H9 (cell line): ENCODE measurements at regions not wholly inside any gene's neighbourhood (a gene's known extent, or its start where the extent isn't known, plus 50 kb on each side); places are given as distances from the start of the nearest gene placed in this dataset.

Experiments used
- DNase-seq: peaks from one replicate; pipeline ENCODE4 v3.0.0-alpha.2; 2017
- H2AFZ ChIP-seq: one replicate; pipeline ENCODE4 v1.6.1; 2013; ENCODE audit warnings: mild to moderate bottlenecking, low read length, control low read depth, moderate library complexity
- H2AK5ac ChIP-seq: 2 replicates; pipeline ENCODE4 v1.6.1; 2013; ENCODE audit warnings: low read length, control low read depth, mixed read lengths; ENCODE audit not compliant: insufficient read length
- H2BK120ac ChIP-seq: one replicate; pipeline ENCODE4 v1.6.1; 2013; ENCODE audit warnings: low read depth, mild to moderate bottlenecking, low read length, control low read depth, inconsistent platforms; ENCODE audit not compliant: poor library complexity, severe bottlenecking
- H2BK12ac ChIP-seq: 2 replicates; pipeline ENCODE4 v1.6.1; 2013; ENCODE audit warnings: low read length, control low read depth, mixed read lengths, low read depth; ENCODE audit not compliant: insufficient read length
- H2BK15ac ChIP-seq: 2 replicates; pipeline ENCODE4 v1.6.1; 2013; ENCODE audit warnings: low read depth, low read length, control low read depth
- H2BK20ac ChIP-seq: one replicate; pipeline ENCODE4 v1.6.1; 2013; ENCODE audit warnings: low read depth, mild to moderate bottlenecking, low read length, control low read depth, inconsistent platforms; ENCODE audit not compliant: poor library complexity, severe bottlenecking
- H2BK5ac ChIP-seq: 2 replicates; pipeline ENCODE4 v1.6.1; 2013; ENCODE audit warnings: low read length, control low read depth, mixed read lengths; ENCODE audit not compliant: insufficient read length
- H3K14ac ChIP-seq: 2 replicates; pipeline ENCODE4 v1.6.1; 2013; ENCODE audit warnings: low read length, control low read depth; ENCODE audit not compliant: insufficient read depth
- H3K18ac ChIP-seq: 2 replicates; pipeline ENCODE4 v1.6.1; 2013; ENCODE audit warnings: low read depth, mild to moderate bottlenecking, mixed read lengths, low read length, control low read depth; ENCODE audit not compliant: insufficient read length
- H3K23ac ChIP-seq: 2 replicates; pipeline ENCODE4 v1.6.1; 2013; ENCODE audit warnings: low read length, control low read depth, mixed read lengths, low read depth; ENCODE audit not compliant: insufficient read length
- H3K23me2 ChIP-seq: 2 replicates; pipeline ENCODE4 v1.6.1; 2013; ENCODE audit warnings: low read depth, mild to moderate bottlenecking, mixed read lengths, low read length, control low read depth; ENCODE audit not compliant: insufficient read length, poor library complexity, severe bottlenecking
- H3K27ac ChIP-seq: 2 replicates; pipeline ENCODE4 v1.5.1; 2013; ENCODE audit warnings: low read length, control low read depth, mixed read lengths, low read depth; ENCODE audit not compliant: insufficient read length
- H3K27me3 ChIP-seq: 2 replicates; pipeline ENCODE4 v1.6.1; 2013; ENCODE audit warnings: low read length, control low read depth, inconsistent platforms; ENCODE audit not compliant: insufficient read depth
- H3K4ac ChIP-seq: 2 replicates; pipeline ENCODE4 v1.6.1; 2013; ENCODE audit warnings: low read depth, mild to moderate bottlenecking, control low read depth, inconsistent platforms, low read length, moderate library complexity
- H3K4me1 ChIP-seq: 2 replicates; pipeline ENCODE4 v1.6.1; 2013; ENCODE audit warnings: low read length, control low read depth, inconsistent platforms; ENCODE audit not compliant: insufficient read depth
- H3K4me2 ChIP-seq: 2 replicates; pipeline ENCODE4 v1.6.1; 2013; ENCODE audit warnings: low read length, control low read depth, mixed read lengths; ENCODE audit not compliant: insufficient read length, insufficient read depth
- H3K56ac ChIP-seq: 2 replicates; pipeline ENCODE4 v1.6.1; 2013; ENCODE audit warnings: low read depth, mild to moderate bottlenecking, mixed read lengths, low read length, control low read depth; ENCODE audit not compliant: insufficient read length
- H3K79me1 ChIP-seq: 2 replicates; pipeline ENCODE4 v1.6.1; 2013; ENCODE audit warnings: low read depth, mild to moderate bottlenecking, moderate library complexity, low read length, control low read depth, inconsistent platforms; ENCODE audit not compliant: insufficient read depth, poor library complexity, severe bottlenecking
- H3K79me2 ChIP-seq: 2 replicates; pipeline ENCODE4 v1.6.1; 2013; ENCODE audit warnings: low read length, control low read depth, inconsistent platforms; ENCODE audit not compliant: insufficient read depth
- H3K9ac ChIP-seq: 2 replicates; pipeline ENCODE4 v1.6.1; 2013; ENCODE audit warnings: low read length, control low read depth, mixed read lengths; ENCODE audit not compliant: insufficient read length; ENCODE audit errors: extremely low read depth
- H3K9me3 ChIP-seq: one replicate; pipeline ENCODE4 v1.6.1; 2013; ENCODE audit warnings: low read depth, low read length, inconsistent platforms; ENCODE audit not compliant: control insufficient read depth
- H3T11ph ChIP-seq: one replicate; pipeline ENCODE4 v1.6.1; 2013; ENCODE audit warnings: mild to moderate bottlenecking, low read length, control low read depth, inconsistent platforms
- H4K20me1 ChIP-seq: one replicate; pipeline ENCODE4 v1.6.1; 2013; ENCODE audit not compliant: control insufficient read depth, insufficient read length, insufficient read depth
- H4K5ac ChIP-seq: 2 replicates; pipeline ENCODE4 v1.6.1; 2013; ENCODE audit warnings: low read depth, mild to moderate bottlenecking, mixed read lengths, low read length, control low read depth; ENCODE audit not compliant: insufficient read length
- H4K8ac ChIP-seq: replicated peaks from 2 replicates; pipeline ENCODE4 v1.6.1; 2013; ENCODE audit warnings: low read length, control low read depth, mixed read lengths, low read depth; ENCODE audit not compliant: insufficient read length
- H4K91ac ChIP-seq: 2 replicates; pipeline ENCODE4 v1.6.1; 2013; ENCODE audit warnings: low read depth, mild to moderate bottlenecking, moderate library complexity, mixed read lengths, low read length, control low read depth; ENCODE audit not compliant: insufficient read length
- H3K27ac Mint-ChIP-seq, 3 experiments: 2 replicates in 2 of 3; 3 replicates in 1 of 3; pipeline ENCODE4 v1.8.0; 2020 to 2021; ENCODE audit warnings: mixed read lengths in 3 of 3, mild to moderate bottlenecking in 1 of 3, moderate library complexity in 1 of 3
- H3K27me3 Mint-ChIP-seq: 2 replicates; pipeline ENCODE4 v1.8.0; 2021; ENCODE audit warnings: low read depth, mild to moderate bottlenecking, moderate library complexity, mixed read lengths
- H3K36me3 Mint-ChIP-seq, 3 experiments: 2 replicates in 2 of 3; 3 replicates in 1 of 3; pipeline ENCODE4 v1.8.0; 2020 to 2021; ENCODE audit warnings: low read depth in 3 of 3, mixed read lengths in 3 of 3; ENCODE audit not compliant: insufficient read depth in 1 of 3
- H3K4me1 Mint-ChIP-seq, 2 experiments: 2 replicates each; pipeline ENCODE4 v1.8.0; 2020; ENCODE audit warnings: mixed read lengths in 2 of 2
- H3K4me3 Mint-ChIP-seq, 2 experiments: 2 replicates in 1 of 2; 3 replicates in 1 of 2; pipeline ENCODE4 v1.8.0; 2020 to 2021; ENCODE audit warnings: mild to moderate bottlenecking in 2 of 2, mixed read lengths in 2 of 2, moderate library complexity in 1 of 2
- H3K9me3 Mint-ChIP-seq, 2 experiments: 2 replicates in 1 of 2; 3 replicates in 1 of 2; pipeline ENCODE4 v1.8.0; 2020; ENCODE audit warnings: mild to moderate bottlenecking in 2 of 2, mixed read lengths in 2 of 2, moderate library complexity in 1 of 2
- CTCF ChIP-seq: fragments of 200-600 bp; sonication (generic); conservative IDR thresholded peaks from 3 replicates; pipeline ENCODE4 v1.8.0; 2021; ENCODE audit warnings: antibody characterized with exemption, mild to moderate bottlenecking
- WGBS: extraction: QIAGEN DNeasy Blood & Tissue Kit; methylation state at CpG from one replicate; pipeline ENCODE4 v1.1.7; 2013; ENCODE audit warnings: missing lambda C conversion rate, low lambda C conversion rate, mixed read lengths; ENCODE audit not compliant: insufficient read length; ENCODE audit errors: extremely low coverage; 5-methylcytosine and 5-hydroxymethylcytosine counted together

GRCh38 chr1:221574529-221574928, 167.4 kb downstream of the DUSP10 start:
- no CpG with 5 or more reads among the region's 2 CpGs for WGBS
- no peaks in the 10 kb centered on the region for H3K23me2 ChIP-seq
- Mint-ChIP-seq H3K9me3 (peaks cover 0 to 4% of the 10 kb centered on the region in 2 experiments; a peak in 1 of 5 replicates), H3K4me3 (no peak overlapping the region), H3K27me3 (no peaks in the 10 kb centered on the region), H3K36me3 (no peaks in the 10 kb centered on the region; a peak in 1 of 7 replicates), H3K4me1 (no peaks in the 10 kb centered on the region), H3K27ac (no peak overlapping the region)
- no peak overlapping the region for H3K9ac ChIP-seq
- H4K5ac ChIP-seq = no peak overlapping the region
- no peak overlapping the region for H3K23ac ChIP-seq
- no peak overlapping the region for H3T11ph ChIP-seq
- no peak for DNase-seq
- no peak overlapping the region for H3K18ac ChIP-seq
- H3K4me2 ChIP-seq = no peak overlapping the region
- H4K20me1 ChIP-seq = no peaks in the 10 kb centered on the region
- H2AFZ ChIP-seq = no peak overlapping the region
- no peak overlapping the region for H3K14ac ChIP-seq
- no peak overlapping the region for H2BK15ac ChIP-seq
- TF ChIP-seq CTCF = no peak
- H4K8ac ChIP-seq = no peak overlapping the region
- no peak overlapping the region for H3K4ac ChIP-seq
- H3K27me3 ChIP-seq = no peaks in the 10 kb centered on the region
- no peak overlapping the region for H4K91ac ChIP-seq
- H3K79me1 ChIP-seq = no peaks in the 10 kb centered on the region
- H3K56ac ChIP-seq = no peak overlapping the region
- no peaks in the 10 kb centered on the region for H3K79me2 ChIP-seq
- H2BK12ac ChIP-seq = no peak overlapping the region
- no peak overlapping the region for H2BK5ac ChIP-seq
- H3K9me3 ChIP-seq = no peaks in the 10 kb centered on the region
- no peaks in the 10 kb centered on the region for H3K4me1 ChIP-seq
- no peak overlapping the region for H3K27ac ChIP-seq
- H2AK5ac ChIP-seq = no peak overlapping the region
- no peak overlapping the region for H2BK20ac ChIP-seq
- H2BK120ac ChIP-seq = no peak overlapping the region
